Activated B cell treated with CpG ODN at 0.5 μM for 24 hours (primary cell): ENCODE measurements at regions not wholly inside any gene's neighbourhood (a gene's known extent, or its start where the extent isn't known, plus 50 kb on each side); places are given as distances from the start of the nearest gene placed in this dataset.

Source experiments
- ATAC-seq: fragments of 200-7000 bp; cut with Tn5 transposase; one replicate; pipeline ENCODE4 v1.10.0; 2021; ENCODE audit warnings: low read depth, mild to moderate bottlenecking, moderate library complexity
- CTCF ChIA-PET: fragments of 350-600 bp; sonication (Branson Sonifier 250); formaldehyde crosslinking; loops from one replicate; lab custom pipeline; 2021; ENCODE audit warnings: antibody characterized with exemption; lab: Charles Lee
- POLR2A ChIA-PET: fragments of 350-600 bp; sonication (Branson Sonifier 250); formaldehyde crosslinking; loops from one replicate; lab custom pipeline; 2021; ENCODE audit warnings: antibody characterized with exemption; lab: Charles Lee
- DNase-seq: peaks from one replicate; pipeline ENCODE4 v3.0.0; 2022
- H3K27ac Mint-ChIP-seq: one replicate; pipeline ENCODE4 v1.8.0; 2020; ENCODE audit warnings: mixed read lengths
- H3K27me3 Mint-ChIP-seq: one replicate; pipeline ENCODE4 v1.8.0; 2021; ENCODE audit warnings: mixed read lengths
- H3K36me3 Mint-ChIP-seq: one replicate; pipeline ENCODE4 v1.8.0; 2021; ENCODE audit warnings: low read depth, mixed read lengths
- H3K4me1 Mint-ChIP-seq: one replicate; pipeline ENCODE4 v1.8.0; 2021; ENCODE audit warnings: mixed read lengths
- H3K4me3 Mint-ChIP-seq: one replicate; pipeline ENCODE4 v1.8.0; 2020; ENCODE audit warnings: mild to moderate bottlenecking, mixed read lengths
- H3K9me3 Mint-ChIP-seq: one replicate; pipeline ENCODE4 v1.8.0; 2020; ENCODE audit warnings: mixed read lengths
- CTCF ChIP-seq: fragments of 200-600 bp; IDR thresholded peaks from one replicate; pipeline ENCODE4 v1.8.0; 2022; ENCODE audit warnings: antibody characterized with exemption, mild to moderate bottlenecking
- intact Hi-C: fragments of 100-400 bp; cut with micrococcal nuclease; formaldehyde crosslinking; loops from one replicate; pipeline ENCODE4 v1.15.1; 2024

GRCh38 chr6:93676581-93676980, 257.2 kb upstream of the EPHA7 start:
- Mint-ChIP-seq H3K36me3 (no peaks in the 10 kb centered on the region), H3K4me3 (no peak overlapping the region), H3K27ac (no peak overlapping the region), H3K27me3 (no peaks in the 10 kb centered on the region), H3K9me3 (peaks cover 5% of the 10 kb centered on the region), H3K4me1 (no peaks in the 10 kb centered on the region)
- no peak for ATAC-seq
- TF ChIP-seq CTCF = no peak
- DNase-seq = no peak
- intact Hi-C loops = no loop called here
- ChIA-PET CTCF (no interaction called here), POLR2A (no interaction called here)

GRCh38 chr6:93675856-93676417, 256.6 kb upstream of the EPHA7 start:
- TF ChIP-seq CTCF = no peak
- no peak overlapping the region for H3K27ac Mint-ChIP-seq

GRCh38 chr6:93663111-93663510, 243.8 kb upstream of the EPHA7 start:
- no peak overlapping the region for H3K27ac Mint-ChIP-seq
- no peak for DNase-seq
- no peaks in the 10 kb centered on the region for H3K4me1 Mint-ChIP-seq
- H3K36me3 Mint-ChIP-seq = no peaks in the 10 kb centered on the region
- no peak for TF ChIP-seq CTCF
- H3K4me3 Mint-ChIP-seq = no peak overlapping the region
- no peak for ATAC-seq
- intact Hi-C loops = no loop called here
- H3K9me3 Mint-ChIP-seq = no peaks in the 10 kb centered on the region
- ChIA-PET CTCF (no interaction called here), POLR2A (no interaction called here)
- H3K27me3 Mint-ChIP-seq = no peaks in the 10 kb centered on the region

More at GRCh38 chr6:93675856-93676417, 256.6 kb upstream of the EPHA7 start:
- Mint-ChIP-seq H3K4me3 (no peak overlapping the region), H3K36me3 (no peaks in the 10 kb centered on the region), H3K27me3 (no peaks in the 10 kb centered on the region), H3K4me1 (no peaks in the 10 kb centered on the region), H3K9me3 (peaks cover 5% of the 10 kb centered on the region)
- ATAC-seq = no peak
- intact Hi-C loops = no loop called here
- CTCF ChIA-PET = no interaction called here
- DNase-seq = no peak
- POLR2A ChIA-PET = no interaction called here

- H3K4me3 Mint-ChIP-seq = no peak overlapping the region
- ATAC-seq = no peak
- peaks cover 13% of the 10 kb centered on the region for H3K9me3 Mint-ChIP-seq
- H3K4me1 Mint-ChIP-seq = no peaks in the 10 kb centered on the region
- no peaks in the 10 kb centered on the region for H3K36me3 Mint-ChIP-seq
- H3K27me3 Mint-ChIP-seq = no peaks in the 10 kb centered on the region
- CTCF ChIA-PET = no interaction called here
- no peak for TF ChIP-seq CTCF
- intact Hi-C loops = no loop called here
- POLR2A ChIA-PET = no interaction called here
- no peak for DNase-seq
- no peak overlapping the region for H3K27ac Mint-ChIP-seq
Measured at GRCh38 chr6:93654548-93654947, 235.2 kb upstream of the EPHA7 start.

GRCh38 chr6:93644611-93645010, 225.3 kb upstream of the EPHA7 start:
- Mint-ChIP-seq H3K36me3 (no peaks in the 10 kb centered on the region), H3K9me3 (peaks cover 4% of the 10 kb centered on the region), H3K4me1 (no peaks in the 10 kb centered on the region), H3K27ac (no peak overlapping the region), H3K4me3 (no peak overlapping the region), H3K27me3 (no peaks in the 10 kb centered on the region)
- DNase-seq = no peak
- POLR2A ChIA-PET = no interaction called here
- CTCF ChIA-PET = no interaction called here
- no peak for ATAC-seq
- intact Hi-C loops = no loop called here
- no peak for TF ChIP-seq CTCF
